Panc1 (cell line): ENCODE measurements at regions not wholly inside any gene's neighbourhood (a gene's known extent, or its start where the extent isn't known, plus 50 kb on each side); places are given as distances from the start of the nearest gene placed in this dataset.

Experiments
- ATAC-seq: fragments of 200-7000 bp; cut with Tn5 transposase; 2 replicates; pipeline ENCODE4 v1.9.1; 2020; ENCODE audit warnings: mild to moderate bottlenecking, moderate library complexity
- BruUV-seq: library from RNA; stranded (reverse); fragments of 400-500 nt; replicated peaks from 2 replicates; lab custom pipeline; 2021; lab: Mats Ljungman, UMichigan
- CTCF ChIA-PET: fragments of 300-600 bp; sonication (Branson Sonifier 250); formaldehyde crosslinking; loops from one replicate; lab custom pipeline; 2022; ENCODE audit warnings: antibody characterized with exemption; lab: Charles Lee
- POLR2A ChIA-PET: fragments of 300-600 bp; sonication (Branson Sonifier 250); formaldehyde crosslinking; loops from one replicate; lab custom pipeline; 2022; ENCODE audit warnings: antibody characterized with exemption; lab: Charles Lee
- DNase-seq: peaks from one replicate; pipeline ENCODE4 v3.0.0-alpha.2; 2010; ENCODE audit warnings: low read depth, low spot score
- H3K27ac ChIP-seq: 2 replicates; pipeline ENCODE4 v1.5.1; 2011; ENCODE audit warnings: mild to moderate bottlenecking, low read length, inconsistent platforms
- H3K27me3 ChIP-seq: fragments of 200-500 bp; sonication (Bioruptor generic); 2 replicates; pipeline ENCODE4 v1.6.0; 2014; ENCODE audit warnings: low read length, inconsistent platforms; ENCODE audit not compliant: control insufficient read depth, insufficient read depth
- H3K36me3 ChIP-seq: fragments of 200-500 bp; sonication (Bioruptor generic); 2 replicates; pipeline ENCODE4 v1.5.1; 2014; ENCODE audit warnings: inconsistent platforms, mild to moderate bottlenecking, low read length, moderate library complexity; ENCODE audit not compliant: control insufficient read depth, insufficient read depth
- H3K4me1 ChIP-seq: 2 replicates; pipeline ENCODE4 v1.5.1; 2011; ENCODE audit warnings: inconsistent platforms, mild to moderate bottlenecking, low read length, moderate library complexity; ENCODE audit not compliant: control insufficient read depth, insufficient read depth
- H3K4me3 ChIP-seq, 2 experiments: 2 replicates each; pipeline ENCODE4 v1.5.1; 2011 to 2012; ENCODE audit warnings: low read depth in 2 of 2, low read length in 2 of 2, mild to moderate bottlenecking in 2 of 2, inconsistent platforms in 1 of 2, moderate library complexity in 1 of 2
- H3K9me3 ChIP-seq: fragments of 200-500 bp; sonication (Bioruptor generic); 2 replicates; pipeline ENCODE4 v1.5.1; 2014; ENCODE audit warnings: low read depth, mild to moderate bottlenecking, inconsistent platforms, low read length, moderate library complexity; ENCODE audit not compliant: control insufficient read depth, insufficient read depth
- CTCF ChIP-seq: fragments of 450-650 bp; IDR thresholded peaks from 2 replicates; pipeline ENCODE4 v1.5.1; 2017; ENCODE audit warnings: mild to moderate bottlenecking
- POLR2AphosphoS5 ChIP-seq: IDR thresholded peaks from 2 replicates; pipeline ENCODE4 v1.6.1; 2012; ENCODE audit warnings: mild to moderate bottlenecking, low read depth, low read length, moderate library complexity
- REST ChIP-seq, 2 experiments: IDR thresholded peaks; 2 replicates each; pipeline ENCODE4 v1.6.1; 2011 to 2012; ENCODE audit warnings: low read depth in 2 of 2, control low read depth in 1 of 2, low read length in 1 of 2, mild to moderate bottlenecking in 1 of 2, moderate library complexity in 1 of 2; ENCODE audit not compliant: insufficient read depth in 1 of 2
- SIN3A ChIP-seq: IDR thresholded peaks from 2 replicates; pipeline ENCODE4 v1.6.1; 2012; ENCODE audit warnings: low read depth, mild to moderate bottlenecking, low read length, moderate library complexity, borderline replicate concordance; ENCODE audit not compliant: insufficient read depth
- TCF7L2 ChIP-seq: IDR thresholded peaks from 2 replicates; pipeline ENCODE4 v1.6.1; 2011; ENCODE audit warnings: mild to moderate bottlenecking, low read depth, low read length, inconsistent platforms
- in situ Hi-C: cut with HindIII; loops from 2 replicates; pipeline ENCODE4 v1.10.0; 2016; ENCODE audit warnings: low sequenced_read_pairs, low pct_unique_long_range_greater_than_20kb
- intact Hi-C: fragments of 100-400 bp; cut with micrococcal nuclease; formaldehyde crosslinking; loops from one replicate; pipeline ENCODE4 v1.10.0; 2022; ENCODE audit not compliant: unreplicated experiment

- H3K9me3 ChIP-seq: no peaks in the 10 kb centered on the region; the same call in 1 of the 2 replicates
- H3K4me3 ChIP-seq: no peak overlapping the region
- peaks cover 5% of the 10 kb centered on the region; the same call in 1 of the 2 replicates for H3K4me1 ChIP-seq
- no peak overlapping the region for H3K27ac ChIP-seq
- ChIA-PET CTCF (interaction anchor here (0.5 kb wide), 1 partner anchor 58 kb away, joined by 3 read pairs; no protein-coding TSS in a partner anchor), POLR2A (no interaction called here)
- no TSS peak for BruUV-seq
- intact Hi-C loops: no loop called here
- TF ChIP-seq SIN3A: no peak
- TF ChIP-seq POLR2AphosphoS5: no peak
- TF ChIP-seq REST (IDR thresholded peaks at IDR 0.05; ENCODE audit: insufficient read depth in 1 of 2, low read depth in 2 of 2, low read length in 1 of 2): no peak
- TF ChIP-seq CTCF: no peak
- no peak for TF ChIP-seq TCF7L2
- no peaks in the 10 kb centered on the region for H3K27me3 ChIP-seq
- DNase-seq: no peak
- no peak for ATAC-seq
- in situ Hi-C loops: no loop called here
- no peaks in the 10 kb centered on the region for H3K36me3 ChIP-seq
These were observed 266.7 kb downstream of the SPRY2 start for GRCh38 chr13:80074143-80074752.

- H3K27ac ChIP-seq: no peak overlapping the region; the same call in 1 of the 2 replicates
- intact Hi-C loops (no loop called here), in situ Hi-C loops (no loop called here)
- H3K36me3 ChIP-seq: no peaks in the 10 kb centered on the region
- no peak for ATAC-seq
- no peak overlapping the region for H3K4me3 ChIP-seq
- H3K9me3 ChIP-seq: no peaks in the 10 kb centered on the region; the same call in 1 of the 2 replicates
- no TSS peak for BruUV-seq
- DNase-seq: no peak
- ChIA-PET CTCF (no interaction called here), POLR2A (no interaction called here)
- no peaks in the 10 kb centered on the region for H3K27me3 ChIP-seq
- TF ChIP-seq CTCF (no peak), SIN3A (no peak), TCF7L2 (no peak), REST (IDR thresholded peaks at IDR 0.05; ENCODE audit: insufficient read depth in 1 of 2, low read depth in 2 of 2, low read length in 1 of 2) (no peak), POLR2AphosphoS5 (no peak)
- peaks cover 5% of the 10 kb centered on the region; the same call in 1 of the 2 replicates for H3K4me1 ChIP-seq
These were observed 268.7 kb downstream of the SPRY2 start for GRCh38 chr13:80072231-80072630.
